T47D (cell line): ENCODE measurements at regions not wholly inside any gene's neighbourhood (a gene's known extent, or its start where the extent isn't known, plus 50 kb on each side); places are given as distances from the start of the nearest gene placed in this dataset.

ENCODE experiments used
- DNase-seq, 2 experiments: peaks; one replicate each; pipeline versions ENCODE4 v3.0.0 to v3.0.0-alpha.2; 2011 to 2012; ENCODE audit warnings: low read depth in 1 of 2, low spot score in 1 of 2
- JUND ChIP-seq: IDR thresholded peaks from 2 replicates; pipeline ENCODE4 v1.6.1; 2012; ENCODE audit warnings: low read depth
- in situ Hi-C: cut with HindIII; loops from 2 replicates; pipeline ENCODE4 v1.10.0; 2016; ENCODE audit warnings: low sequenced_read_pairs, low pct_unique_long_range_greater_than_20kb

GRCh38 chr3:139814646-139815045 is 120.3 kb upstream of the CLSTN2 start:
- no peak for TF ChIP-seq JUND
- in situ Hi-C loops: no loop called here
- no peak for DNase-seq

DNA sequence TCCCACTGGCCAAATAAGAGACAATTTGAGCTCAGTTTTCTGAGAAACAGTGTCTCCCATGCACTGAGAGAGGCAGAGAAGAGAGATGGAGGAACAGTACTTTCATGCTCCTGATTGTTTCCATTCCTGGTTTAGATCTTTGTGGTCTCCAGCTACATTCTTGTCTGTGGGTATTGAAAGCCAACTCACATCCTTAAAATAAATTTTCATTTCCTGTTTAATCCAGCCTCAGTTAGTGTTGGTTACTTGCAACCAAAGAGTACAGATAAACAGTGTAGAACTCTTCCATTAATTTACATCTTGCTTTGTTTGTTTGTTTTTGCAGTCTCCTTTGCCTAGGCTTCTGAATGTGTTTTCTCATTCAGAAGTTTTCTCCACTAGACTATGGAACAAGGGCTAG is 123.7 kb upstream of the CLSTN2 start:
- in situ Hi-C loops: no loop called here
- no peak for TF ChIP-seq JUND
- no peak for DNase-seq

DNA sequence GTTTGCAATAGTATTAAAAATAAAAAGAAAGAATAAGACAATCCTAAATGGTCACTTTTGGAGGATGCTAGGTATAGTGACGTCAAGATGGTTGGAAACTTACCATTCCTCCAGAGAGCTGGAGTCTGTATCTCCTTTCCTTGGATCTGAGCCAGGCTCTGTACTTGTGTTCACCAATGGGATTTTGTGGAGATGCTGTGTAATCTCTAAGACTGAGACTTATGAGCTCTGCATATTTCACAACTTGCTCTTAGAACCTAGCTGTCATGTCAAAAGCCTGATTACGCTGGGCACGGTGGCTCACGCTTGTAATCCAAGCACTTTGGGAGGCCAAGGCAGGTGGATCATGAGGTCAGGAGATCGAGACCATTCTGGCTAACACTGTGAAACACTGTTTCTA is 126.8 kb upstream of the CLSTN2 start:
- no peak for DNase-seq
- no peak for TF ChIP-seq JUND
- in situ Hi-C loops: no loop called here

GRCh38 chr3:139803294-139803693 is 125.5 kb upstream of the NMNAT3 start:
- TF ChIP-seq JUND: no peak
- DNase-seq: no peak
- in situ Hi-C loops: no loop called here

GRCh38 chr3:139797724-139798343 is 120.1 kb upstream of the NMNAT3 start:
- in situ Hi-C loops: no loop called here
- TF ChIP-seq JUND: no peak
- DNase-seq: peak; percentile 54 to 83

GRCh38 chr3:139794469-139795265 is 116.9 kb upstream of the NMNAT3 start:
- in situ Hi-C loops: no loop called here
- no peak for TF ChIP-seq JUND
- DNase-seq: no peak

GRCh38 chr3:139793408-139793807 is 115.6 kb upstream of the NMNAT3 start:
- TF ChIP-seq JUND: no peak
- in situ Hi-C loops: no loop called here
- DNase-seq: no peak

GRCh38 chr3:139780593-139780992 is 102.8 kb upstream of the NMNAT3 start:
- in situ Hi-C loops: no loop called here
- TF ChIP-seq JUND: no peak
- no peak for DNase-seq

- DNase-seq: no peak
- in situ Hi-C loops: no loop called here
- TF ChIP-seq JUND: no peak
Observed at GRCh38 chr3:139778682-139779233, 101.0 kb upstream of the NMNAT3 start.

DNA sequence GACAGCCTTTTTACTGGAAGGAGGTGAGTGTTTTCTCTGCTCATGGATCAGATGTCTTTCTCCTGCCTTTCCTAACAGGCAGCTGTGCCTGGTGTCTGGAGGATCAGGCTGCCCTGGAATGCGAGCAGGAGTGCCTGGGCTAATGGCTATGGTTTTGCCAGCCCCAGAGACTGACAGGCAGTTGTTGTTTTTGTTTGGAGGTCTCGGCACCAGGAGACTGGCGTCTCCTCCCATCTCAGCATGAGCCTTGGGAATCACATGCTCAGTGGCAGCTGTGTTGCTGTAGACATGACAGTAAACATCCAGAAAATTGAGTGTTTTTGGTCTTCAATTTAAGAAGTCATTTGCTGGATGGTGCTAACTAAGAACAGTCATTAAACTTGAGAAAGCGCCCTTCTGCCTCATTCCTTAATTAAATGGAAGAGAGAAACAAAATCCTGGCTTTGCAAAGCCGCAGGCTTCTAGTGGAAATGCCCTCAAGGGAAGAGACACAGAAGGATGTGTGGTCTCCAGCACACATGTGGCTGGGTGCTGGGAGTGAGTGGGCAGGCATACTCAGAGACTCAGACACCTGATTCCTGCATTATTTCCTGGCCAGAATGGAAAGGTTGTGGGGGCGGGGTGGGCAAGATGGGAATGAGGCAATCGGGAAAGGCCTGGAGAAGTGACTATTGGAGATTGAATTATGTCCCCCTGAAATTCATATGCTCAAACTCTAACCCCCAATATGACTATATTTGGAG is 97.0 kb upstream of the NMNAT3 start:
- no peak for DNase-seq

GRCh38 chr3:139772539-139773500 is 95.0 kb upstream of the NMNAT3 start:
- no peak for DNase-seq
- TF ChIP-seq JUND: no peak
- in situ Hi-C loops: no loop called here

More for the DNA sequence above, 97.0 kb upstream of the NMNAT3 start:
- in situ Hi-C loops: no loop called here
- TF ChIP-seq JUND: no peak

DNA sequence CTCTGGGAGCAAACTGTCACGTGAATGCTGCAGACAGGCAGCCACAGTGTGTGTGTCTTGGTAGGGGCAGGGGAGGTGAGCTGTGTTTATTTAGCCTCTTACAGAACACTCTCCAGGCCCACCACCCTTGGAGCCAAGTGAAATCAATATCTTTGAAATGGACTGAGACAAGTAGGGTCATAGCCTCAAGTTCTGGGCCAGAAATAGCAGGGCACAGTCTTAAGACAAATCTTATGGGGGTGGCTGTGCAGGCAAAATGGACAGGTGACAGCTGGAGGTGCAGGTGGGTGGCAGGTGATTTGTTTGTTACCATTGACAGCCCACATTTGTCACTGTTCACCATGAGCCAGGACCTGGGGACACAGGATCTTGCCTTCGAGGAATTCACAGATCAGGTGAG is 93.6 kb upstream of the NMNAT3 start:
- in situ Hi-C loops: no loop called here
- no peak for TF ChIP-seq JUND
- no peak for DNase-seq
